RWPE1 (cell line): ENCODE measurements at regions not wholly inside any gene's neighbourhood (a gene's known extent, or its start where the extent isn't known, plus 50 kb on each side); places are given as distances from the start of the nearest gene placed in this dataset.

ENCODE experiments used
- CTCF ChIA-PET: fragments of 350-600 bp; sonication (Branson Sonifier 250); formaldehyde crosslinking; extraction: SDS; loops from one replicate; lab custom pipeline; 2021; lab: Yijun Ruan, JAX
- POLR2A ChIA-PET: fragments of 400-600 bp; formaldehyde crosslinking; extraction: SDS; loops from one replicate; lab custom pipeline; 2020; ENCODE audit warnings: antibody characterized with exemption; ENCODE audit not compliant: low non-redundant PET; lab: Yijun Ruan, JAX
- DNase-seq: peaks from one replicate; pipeline ENCODE4 v3.0.0; 2012; ENCODE audit warnings: low spot score
- H3K27ac ChIP-seq: fragments of 450-650 bp; 2 replicates; pipeline ENCODE4 v1.5.1; 2017
- TF ChIP-seq, protein P1 (sequence below): fragments of 450-650 bp; conservative IDR thresholded peaks from 2 replicates; pipeline ENCODE4 v1.5.1; 2017; ENCODE audit warnings: low read depth, mild to moderate bottlenecking

DNA sequence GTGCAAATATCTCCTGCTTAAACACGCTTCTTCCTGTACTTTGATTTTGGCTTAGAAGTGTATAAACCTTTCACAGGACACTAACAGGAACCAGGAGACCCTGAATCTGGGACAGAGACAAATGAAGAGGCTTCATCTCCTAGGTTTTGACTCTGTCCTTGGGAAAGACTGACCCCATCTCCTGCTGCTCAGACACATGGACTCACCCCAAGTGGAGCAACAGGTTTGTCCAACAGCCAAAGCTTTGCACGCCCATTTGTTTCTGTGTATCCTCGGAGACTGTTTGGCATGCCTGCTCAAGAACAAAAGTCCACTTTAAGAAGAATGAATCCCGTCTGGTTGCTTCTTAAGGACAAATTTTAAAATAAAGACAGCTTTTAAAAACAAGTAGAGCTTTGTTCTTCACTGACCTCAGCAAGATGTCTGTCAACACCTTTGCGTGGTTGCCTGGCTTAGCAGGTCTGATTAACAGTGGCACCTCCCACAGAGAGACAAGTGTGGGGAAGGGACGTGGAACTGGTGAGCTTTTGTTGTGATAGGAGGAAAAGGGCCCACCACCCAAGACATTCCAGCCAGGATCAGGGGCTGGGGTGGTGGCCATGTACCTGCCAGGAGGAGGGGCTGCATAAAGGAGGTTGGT, 202.6 kb downstream of the SOD2 start:
- CTCF ChIA-PET: no interaction called here
- DNase-seq: no peak
- POLR2A ChIA-PET: no interaction called here

DNA sequence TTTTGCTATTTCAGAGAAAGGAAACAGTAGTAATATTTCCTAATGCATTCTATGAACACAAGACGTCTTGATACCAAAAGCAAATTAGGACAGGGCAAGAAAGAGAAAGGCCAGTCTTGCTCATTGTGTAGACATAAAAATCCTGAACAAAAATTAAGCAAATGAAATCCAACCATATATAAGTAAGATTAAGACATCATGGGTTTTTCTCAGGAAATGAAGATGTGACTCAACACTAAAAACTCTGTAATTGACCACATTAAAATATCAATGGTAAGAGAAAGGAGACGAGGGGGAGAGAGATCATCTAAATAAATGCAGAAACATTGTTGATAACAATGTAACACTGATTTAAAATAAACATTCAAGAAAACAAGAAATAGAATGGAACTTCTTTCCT, 205.4 kb downstream of the SOD2 start:
- TF ChIP-seq, protein P1, sequence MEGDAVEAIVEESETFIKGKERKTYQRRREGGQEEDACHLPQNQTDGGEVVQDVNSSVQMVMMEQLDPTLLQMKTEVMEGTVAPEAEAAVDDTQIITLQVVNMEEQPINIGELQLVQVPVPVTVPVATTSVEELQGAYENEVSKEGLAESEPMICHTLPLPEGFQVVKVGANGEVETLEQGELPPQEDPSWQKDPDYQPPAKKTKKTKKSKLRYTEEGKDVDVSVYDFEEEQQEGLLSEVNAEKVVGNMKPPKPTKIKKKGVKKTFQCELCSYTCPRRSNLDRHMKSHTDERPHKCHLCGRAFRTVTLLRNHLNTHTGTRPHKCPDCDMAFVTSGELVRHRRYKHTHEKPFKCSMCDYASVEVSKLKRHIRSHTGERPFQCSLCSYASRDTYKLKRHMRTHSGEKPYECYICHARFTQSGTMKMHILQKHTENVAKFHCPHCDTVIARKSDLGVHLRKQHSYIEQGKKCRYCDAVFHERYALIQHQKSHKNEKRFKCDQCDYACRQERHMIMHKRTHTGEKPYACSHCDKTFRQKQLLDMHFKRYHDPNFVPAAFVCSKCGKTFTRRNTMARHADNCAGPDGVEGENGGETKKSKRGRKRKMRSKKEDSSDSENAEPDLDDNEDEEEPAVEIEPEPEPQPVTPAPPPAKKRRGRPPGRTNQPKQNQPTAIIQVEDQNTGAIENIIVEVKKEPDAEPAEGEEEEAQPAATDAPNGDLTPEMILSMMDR: no peak
- ChIA-PET CTCF (no interaction called here), POLR2A (no interaction called here)
- no peak overlapping the region for H3K27ac ChIP-seq
- no peak for DNase-seq

More for the DNA sequence above, 202.6 kb downstream of the SOD2 start:
- TF ChIP-seq, protein P1: no peak
- no peak overlapping the region for H3K27ac ChIP-seq

DNA sequence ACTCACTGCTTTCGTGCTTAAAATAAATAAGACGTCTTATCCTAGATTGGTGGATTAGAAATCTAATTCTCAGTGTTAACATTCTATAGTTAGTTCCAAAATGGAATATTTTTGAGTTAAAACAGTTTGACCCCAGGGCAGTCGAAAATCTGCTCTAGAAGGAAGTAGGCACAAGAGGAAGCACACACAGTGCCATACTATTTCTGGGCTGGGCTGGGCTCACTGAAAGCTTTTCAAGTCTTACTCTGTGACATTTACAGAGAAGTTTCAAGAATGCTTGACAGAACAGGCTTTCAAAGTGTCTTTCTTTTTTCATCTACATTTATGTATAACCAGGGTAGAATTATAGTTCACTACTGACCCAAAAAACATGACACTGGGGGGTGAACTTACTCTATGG, 209.8 kb downstream of the SOD2 start:
- H3K27ac ChIP-seq: no peak overlapping the region
- CTCF ChIA-PET: no interaction called here
- TF ChIP-seq, protein P1: no peak
- no peak for DNase-seq
- POLR2A ChIA-PET: no interaction called here

DNA sequence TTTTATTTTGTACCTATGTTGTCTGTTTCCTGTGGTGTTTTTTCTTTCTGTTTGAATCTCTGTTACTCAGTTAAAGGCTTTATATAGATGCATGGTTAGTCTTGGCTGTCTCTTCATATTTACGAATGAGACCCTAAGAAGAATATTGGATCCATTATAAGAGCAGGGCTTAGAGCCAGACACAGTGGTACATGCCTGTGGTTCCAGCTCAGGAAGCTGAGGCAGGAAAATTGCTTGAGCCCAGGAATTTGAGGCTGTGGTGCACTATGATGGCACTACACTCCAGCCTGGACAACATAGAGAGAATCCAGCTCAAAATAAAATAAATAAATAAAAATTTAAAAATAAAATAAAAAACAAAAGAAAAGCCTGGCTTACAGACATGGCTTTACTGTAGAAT, 211.1 kb downstream of the SOD2 start:
- TF ChIP-seq, protein P1: no peak
- CTCF ChIA-PET: no interaction called here
- no peak overlapping the region for H3K27ac ChIP-seq
- no peak for DNase-seq
- POLR2A ChIA-PET: no interaction called here

DNA sequence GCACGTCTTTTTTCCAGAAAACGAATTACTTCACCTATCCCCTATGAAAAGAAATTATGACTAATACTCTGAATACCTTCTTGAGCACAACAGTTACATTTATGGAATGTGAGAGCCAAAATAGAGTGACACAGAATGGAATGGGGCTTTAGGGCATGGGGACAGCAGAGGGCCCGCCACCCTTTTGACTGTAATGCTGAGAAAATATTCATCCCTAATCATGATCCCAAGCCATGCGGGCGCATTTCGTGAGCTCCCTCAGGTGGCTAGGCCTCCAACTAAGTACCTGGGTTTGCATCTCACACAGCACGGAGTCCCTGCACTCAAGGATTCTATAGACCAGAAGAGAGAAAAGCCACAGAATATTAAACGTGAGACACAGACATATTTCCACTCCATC, 212.6 kb downstream of the SOD2 start:
- TF ChIP-seq, protein P1: no peak
- POLR2A ChIA-PET: no interaction called here
- CTCF ChIA-PET: no interaction called here
- DNase-seq: no peak
- H3K27ac ChIP-seq: no peak overlapping the region

DNA sequence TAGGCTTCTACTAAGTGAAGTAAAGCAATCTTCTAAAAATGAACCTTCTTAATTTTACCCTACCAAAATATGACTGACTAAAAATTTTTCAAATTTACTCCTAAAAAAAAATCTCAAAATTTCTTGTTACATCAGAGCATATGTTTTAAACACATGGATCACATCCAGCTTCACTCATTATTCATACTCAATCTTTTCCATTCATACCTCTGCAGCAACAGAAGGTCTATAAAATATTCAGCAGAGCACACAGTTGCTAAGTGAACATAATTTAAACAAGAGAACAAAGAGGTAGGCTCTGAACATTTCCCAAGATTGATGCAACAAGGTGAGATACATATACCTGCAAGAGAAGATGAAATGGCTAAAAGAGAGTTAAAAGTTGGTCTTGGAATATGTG, 213.9 kb downstream of the SOD2 start:
- TF ChIP-seq, protein P1: no peak
- no peak for DNase-seq
- no peak overlapping the region for H3K27ac ChIP-seq
- CTCF ChIA-PET: no interaction called here
- POLR2A ChIA-PET: no interaction called here
